AML-193 (cell line): ENCODE measurements at regions not wholly inside any gene's neighbourhood (a gene's known extent, or its start where the extent isn't known, plus 50 kb on each side); places are given as distances from the start of the nearest gene placed in this dataset.

Source experiments
- DNase-seq, 2 experiments: peaks; one replicate each; lab custom pipeline; 2025; lab: John Stamatoyannopoulos, UW

DNA sequence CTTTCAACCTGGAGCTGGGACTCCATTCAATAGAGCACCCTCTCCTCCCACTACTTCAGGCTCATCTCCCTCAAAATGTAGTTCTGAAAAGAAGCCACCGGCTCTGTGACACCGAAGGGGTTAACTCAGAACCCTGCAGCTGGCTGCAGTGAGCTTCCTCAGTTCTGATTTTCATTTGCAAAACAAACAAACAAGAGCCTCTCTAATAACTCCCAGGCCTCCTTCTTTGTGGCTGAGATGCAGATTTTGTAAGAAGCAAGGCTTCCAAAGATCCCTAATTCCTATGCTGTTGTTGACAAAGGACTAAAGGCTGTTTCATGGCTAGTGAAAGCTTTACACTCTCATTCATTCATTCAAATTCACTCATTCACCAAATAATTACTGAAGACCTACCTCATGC is 333.4 kb upstream of the TBX3 start:
- DNase-seq = no peak

GRCh38 chr12:115013236-115013981 is 329.4 kb upstream of the TBX3 start:
- DNase-seq = no peak

GRCh38 chr12:115012861-115013235 is 328.9 kb upstream of the TBX3 start:
- no peak for DNase-seq

- DNase-seq = no peak
These were observed 327.7 kb upstream of the TBX3 start for GRCh38 chr12:115011703-115012102.

- no peak for DNase-seq
These were observed 326.5 kb upstream of the TBX3 start for GRCh38 chr12:115010324-115010995.

- DNase-seq = no peak
These were observed 325.0 kb upstream of the TBX3 start for GRCh38 chr12:115008929-115009328.

DNA sequence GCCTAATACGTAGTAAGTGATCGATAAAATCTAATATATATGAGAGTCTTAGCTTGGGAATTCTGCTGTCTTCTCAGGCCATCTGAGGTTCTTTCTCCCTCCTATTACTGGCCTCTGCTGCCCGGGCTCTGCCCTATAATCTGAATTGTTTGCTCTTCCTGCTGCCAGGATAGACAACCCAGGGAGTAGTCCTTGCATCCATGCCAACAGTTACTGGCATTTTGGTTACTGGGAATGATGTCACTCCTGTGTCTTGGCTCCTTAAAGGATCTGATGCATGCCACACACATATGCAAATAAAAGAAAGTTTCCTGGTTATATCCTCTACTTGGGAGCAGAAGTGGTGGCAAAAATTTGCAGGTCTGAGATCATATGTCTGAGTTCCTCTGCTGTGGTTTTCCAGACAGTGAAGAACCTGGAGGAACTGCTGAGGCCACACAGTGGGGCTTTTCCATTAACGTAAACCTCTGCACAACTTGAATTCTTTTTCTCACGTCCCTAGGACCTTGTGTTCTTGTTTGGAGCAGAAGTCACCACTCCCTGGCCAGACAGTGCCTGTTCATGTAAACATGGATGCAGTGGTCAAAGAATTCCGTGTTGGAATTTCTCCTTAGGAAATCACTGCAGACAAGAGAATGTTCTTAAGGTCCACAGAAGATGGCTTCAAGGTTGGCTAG is 320.6 kb upstream of the TBX3 start:
- DNase-seq = no peak

- DNase-seq = no peak
These were observed 318.5 kb upstream of the TBX3 start for GRCh38 chr12:115002434-115002833.

GRCh38 chr12:115001571-115002180 is 317.7 kb upstream of the TBX3 start:
- DNase-seq = no peak

GRCh38 chr12:115000038-115000437 is 316.1 kb upstream of the TBX3 start:
- DNase-seq = no peak

DNA sequence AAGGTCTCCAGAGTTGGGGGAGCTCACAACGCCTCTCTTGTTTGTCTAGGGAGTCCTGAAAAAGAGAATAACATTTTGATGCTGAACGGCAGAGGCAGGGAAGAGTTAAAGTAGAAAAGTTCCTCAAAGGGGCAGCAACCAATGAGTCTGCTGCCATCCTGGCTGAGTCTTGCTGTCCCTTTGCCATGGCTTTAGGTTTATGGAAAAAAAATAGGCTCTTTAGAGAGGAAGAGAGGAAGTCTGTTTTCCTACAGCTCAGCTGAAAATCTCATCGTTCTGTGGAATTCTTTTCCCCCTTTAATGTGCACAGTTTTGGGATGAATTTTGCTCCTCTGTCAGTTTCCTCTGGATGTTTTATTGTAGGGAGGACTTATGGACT is 314.8 kb upstream of the TBX3 start:
- DNase-seq = no peak

GRCh38 chr12:114998118-114998749 is 314.3 kb upstream of the TBX3 start:
- DNase-seq = no peak

GRCh38 chr12:114996382-114996781 is 312.4 kb upstream of the TBX3 start:
- DNase-seq = no peak

DNA sequence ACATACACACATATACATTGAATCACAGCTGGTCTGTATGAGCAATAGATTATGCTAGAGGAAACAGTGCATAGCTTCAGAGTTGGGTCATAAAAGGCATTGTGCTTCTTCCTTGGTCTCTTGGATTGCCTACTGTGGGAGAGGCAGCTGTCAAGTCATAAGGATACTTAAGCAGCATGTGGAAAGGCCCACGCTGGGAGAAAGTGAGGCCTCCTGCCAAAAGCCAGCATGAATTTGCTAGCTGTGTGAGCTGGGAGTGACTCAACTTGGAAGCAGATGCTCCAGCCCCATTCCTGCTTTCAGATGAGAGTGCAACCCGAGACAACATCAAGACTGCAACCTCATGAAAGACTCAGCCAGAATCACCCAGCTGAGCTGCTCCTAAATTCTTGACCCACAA is 311.9 kb upstream of the TBX3 start:
- no peak for DNase-seq

- no peak for DNase-seq
These were observed 309.2 kb upstream of the TBX3 start for GRCh38 chr12:114993165-114993564.

- no peak for DNase-seq
These were observed 308.5 kb upstream of the TBX3 start for GRCh38 chr12:114992443-114992842.

GRCh38 chr12:114990381-114990780 is 306.4 kb upstream of the TBX3 start:
- DNase-seq = no peak

DNA sequence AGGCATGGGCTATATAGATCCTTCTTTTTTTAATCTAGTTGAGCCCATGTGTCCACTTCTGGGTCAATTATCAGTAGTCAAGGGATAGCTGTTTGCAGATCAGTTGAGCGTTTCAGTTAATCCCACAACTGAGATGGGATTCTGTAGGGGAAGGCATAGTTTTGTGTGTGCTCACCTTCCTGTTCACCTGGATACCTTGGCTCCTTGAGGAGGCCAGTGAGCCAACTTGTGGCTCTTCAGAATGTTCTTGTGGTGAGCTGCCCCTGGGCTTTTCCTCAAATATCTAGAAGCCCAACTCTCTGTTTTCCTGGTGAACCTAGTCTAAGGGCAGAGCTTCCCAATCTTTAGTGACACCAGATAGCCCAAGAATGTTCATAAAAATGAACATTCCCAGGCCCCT is 302.9 kb upstream of the TBX3 start:
- no peak for DNase-seq

DNA sequence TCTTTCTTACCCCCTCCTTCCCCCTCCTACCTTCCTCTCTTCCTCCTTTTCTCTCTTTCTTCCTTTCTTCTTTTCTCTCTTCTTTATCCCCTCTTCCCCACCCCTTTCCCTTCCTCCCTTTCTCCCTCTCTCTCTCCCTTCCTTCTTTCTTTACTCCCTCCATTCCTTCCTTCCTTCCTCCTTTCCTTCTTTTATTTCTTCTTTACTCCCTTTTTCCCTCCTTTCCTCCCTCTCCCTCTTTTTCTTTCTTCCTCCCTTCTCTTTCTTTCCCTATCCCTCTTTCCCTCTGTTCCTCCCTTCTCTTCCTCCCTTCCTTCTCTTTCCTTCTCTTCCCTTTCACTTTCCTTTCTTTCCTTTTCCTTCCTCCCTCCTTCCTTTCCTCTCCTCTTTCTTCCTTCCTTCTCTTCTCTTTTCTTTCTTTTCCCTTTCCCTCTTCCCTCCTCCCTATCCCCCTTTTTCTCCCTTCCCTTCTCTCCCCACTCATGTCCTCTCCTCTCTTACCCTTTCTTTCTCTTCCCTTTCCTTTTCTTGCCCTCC is 302.3 kb upstream of the TBX3 start:
- DNase-seq = no peak

GRCh38 chr12:114984634-114985061 is 300.7 kb upstream of the TBX3 start:
- no peak for DNase-seq

DNA sequence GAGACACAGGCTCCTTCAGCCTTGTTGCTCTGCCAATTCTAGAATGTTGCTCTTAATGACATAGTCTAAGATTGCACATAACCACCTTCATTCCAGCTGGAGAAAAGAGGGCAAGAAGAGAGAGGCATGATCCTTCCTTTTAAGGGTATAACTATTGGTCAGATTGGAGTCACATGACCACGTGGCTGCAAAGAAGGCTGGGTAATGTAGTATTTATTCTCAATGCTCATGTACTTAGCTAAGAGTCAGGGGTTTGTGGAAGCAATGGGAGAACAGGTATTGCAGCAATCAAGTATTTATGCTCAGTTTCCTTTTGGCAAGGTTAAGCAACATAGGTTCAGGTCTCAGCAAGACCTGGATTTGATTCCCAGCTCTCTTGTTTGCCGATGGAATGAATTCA is 298.8 kb upstream of the TBX3 start:
- DNase-seq = no peak

- DNase-seq = no peak
These were observed 297.1 kb upstream of the TBX3 start for GRCh38 chr12:114981036-114981435.
